IPS-18c (cell line): ENCODE measurements at regions not wholly inside any gene's neighbourhood (a gene's known extent, or its start where the extent isn't known, plus 50 kb on each side); places are given as distances from the start of the nearest gene placed in this dataset.
A peak's percentile ranks its signal among the peaks of the same experiment; 100 is the strongest.

Experiments
- H3K4me3 ChIP-seq: 2 replicates; pipeline ENCODE4 v1.7.0; 2013; ENCODE audit warnings: low read depth, mild to moderate bottlenecking, low read length, moderate library complexity; ENCODE audit not compliant: insufficient read depth
- H3K9me3 ChIP-seq: one replicate; pipeline ENCODE4 v1.6.1; 2013; ENCODE audit warnings: mild to moderate bottlenecking, low read length, moderate library complexity; ENCODE audit not compliant: control insufficient read depth, insufficient read depth

DNA sequence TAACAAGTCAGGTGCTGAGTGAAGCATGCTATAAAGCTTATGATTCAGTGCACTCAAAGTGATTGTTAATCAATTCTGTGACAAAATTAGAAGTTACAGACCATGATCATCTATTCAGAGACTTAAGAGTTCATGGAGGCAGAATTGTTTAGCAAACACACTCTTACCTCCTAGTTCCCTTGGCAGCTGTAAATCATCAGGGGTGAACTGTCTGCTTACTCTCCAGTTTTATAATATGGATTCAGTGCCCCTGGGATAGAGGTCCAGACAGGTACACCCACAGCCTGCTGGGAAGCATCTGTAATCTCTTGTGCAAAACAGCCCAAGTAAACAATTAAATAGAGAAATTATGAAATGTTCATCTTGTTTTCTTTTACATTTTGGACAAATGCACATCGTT is 835.0 kb upstream of the COBL start:
- Histone ChIP-seq H3K9me3 (no peaks in the 10 kb centered on the region), H3K4me3 (no peak overlapping the region)

- H3K9me3 ChIP-seq: no peaks in the 10 kb centered on the region
- no peak overlapping the region for H3K4me3 ChIP-seq
Measured at GRCh38 chr7:52150952-52151351, 834.3 kb upstream of the COBL start.

DNA sequence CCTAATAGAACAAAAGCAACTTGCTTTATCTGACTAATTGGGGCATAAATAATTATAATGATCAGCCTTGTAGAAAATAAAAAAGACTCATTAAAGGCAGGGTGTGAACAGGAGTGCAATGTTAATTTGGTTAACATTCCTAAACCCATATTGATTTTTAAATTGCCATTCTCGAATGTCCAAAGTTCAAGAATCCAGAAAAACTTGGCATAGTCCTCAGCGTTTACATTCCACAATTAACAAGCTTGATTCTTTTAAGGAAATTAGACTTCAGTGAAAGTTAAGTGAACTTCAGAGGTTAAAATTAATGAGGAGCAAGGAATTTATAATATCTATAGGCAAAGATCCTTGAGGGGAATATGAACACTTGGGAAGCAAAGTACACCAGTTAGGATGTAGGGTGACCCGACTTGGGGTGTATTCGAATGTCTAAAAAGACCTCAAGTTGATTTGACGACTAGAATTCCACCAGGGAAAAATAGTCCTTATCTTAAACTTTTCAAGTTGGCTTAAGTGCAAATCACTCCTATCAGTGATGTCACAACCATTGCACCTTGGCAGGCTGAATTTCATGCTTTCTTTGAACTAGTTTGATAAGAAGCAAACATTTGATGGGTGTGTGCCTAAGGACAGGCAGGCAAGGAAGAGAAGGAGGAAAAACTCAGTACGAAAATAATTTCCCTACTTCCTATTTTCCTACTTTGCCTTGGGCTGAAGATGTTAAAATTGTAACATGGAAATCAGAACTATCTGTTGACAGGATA is 830.4 kb upstream of the COBL start:
- no peak overlapping the region for H3K4me3 ChIP-seq
- no peaks in the 10 kb centered on the region for H3K9me3 ChIP-seq

DNA sequence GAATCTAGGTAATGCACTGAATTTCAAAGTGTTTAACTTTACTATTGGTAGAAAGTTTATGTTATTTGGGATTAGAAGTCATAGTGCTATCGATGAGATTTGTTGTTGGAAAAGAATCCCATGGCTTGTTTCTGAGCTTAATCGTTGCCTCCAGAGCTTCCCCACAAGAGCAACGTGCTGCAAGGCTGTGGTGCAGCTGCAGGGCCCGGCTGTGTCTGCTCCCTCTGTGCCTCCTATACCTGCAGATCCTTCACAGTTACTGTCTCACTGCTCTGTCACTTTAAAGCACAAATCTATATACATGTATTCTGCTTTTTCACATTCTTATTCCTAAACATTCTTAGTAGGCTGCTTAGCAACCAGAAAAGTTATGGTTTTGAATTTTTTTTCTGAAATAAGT is 826.6 kb upstream of the COBL start:
- H3K9me3 ChIP-seq: peaks cover 5% of the 10 kb centered on the region

GRCh38 chr7:52140851-52141250 is 824.2 kb upstream of the COBL start:
- no peak overlapping the region for H3K4me3 ChIP-seq
- peaks cover 7% of the 10 kb centered on the region for H3K9me3 ChIP-seq

More for the DNA sequence above, 826.6 kb upstream of the COBL start:
- H3K4me3 ChIP-seq: no peak overlapping the region

- no peak overlapping the region for H3K4me3 ChIP-seq
- peaks cover 7% of the 10 kb centered on the region for H3K9me3 ChIP-seq
Measured at GRCh38 chr7:52135403-52135802, 818.8 kb upstream of the COBL start.

- H3K4me3 ChIP-seq: no peak overlapping the region
- H3K9me3 ChIP-seq: no peaks in the 10 kb centered on the region
Measured at GRCh38 chr7:52129278-52129677, 812.7 kb upstream of the COBL start.

DNA sequence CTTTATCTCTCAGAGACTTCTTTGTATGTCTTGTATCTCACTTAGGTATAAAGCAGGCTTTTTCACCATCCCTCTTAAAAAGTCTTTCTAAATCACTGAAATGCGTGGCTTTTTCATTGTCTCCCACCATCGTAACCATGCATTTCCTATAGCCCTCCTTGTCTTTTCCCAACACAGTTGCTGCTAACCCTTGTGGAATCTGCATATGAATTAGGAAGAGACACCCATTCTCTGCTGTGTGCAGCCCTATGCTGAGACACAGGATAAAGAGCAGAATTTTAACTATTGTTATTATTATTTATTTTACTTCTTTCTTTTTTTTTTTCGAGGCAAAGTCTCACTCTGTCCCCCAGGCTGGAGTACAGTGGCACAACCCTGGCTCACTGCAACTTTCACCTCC is 804.3 kb upstream of the COBL start:
- no peak overlapping the region for H3K4me3 ChIP-seq
- H3K9me3 ChIP-seq: no peaks in the 10 kb centered on the region

GRCh38 chr7:52119537-52119936 is 802.9 kb upstream of the COBL start:
- Histone ChIP-seq H3K9me3 (no peaks in the 10 kb centered on the region), H3K4me3 (no peak overlapping the region)

DNA sequence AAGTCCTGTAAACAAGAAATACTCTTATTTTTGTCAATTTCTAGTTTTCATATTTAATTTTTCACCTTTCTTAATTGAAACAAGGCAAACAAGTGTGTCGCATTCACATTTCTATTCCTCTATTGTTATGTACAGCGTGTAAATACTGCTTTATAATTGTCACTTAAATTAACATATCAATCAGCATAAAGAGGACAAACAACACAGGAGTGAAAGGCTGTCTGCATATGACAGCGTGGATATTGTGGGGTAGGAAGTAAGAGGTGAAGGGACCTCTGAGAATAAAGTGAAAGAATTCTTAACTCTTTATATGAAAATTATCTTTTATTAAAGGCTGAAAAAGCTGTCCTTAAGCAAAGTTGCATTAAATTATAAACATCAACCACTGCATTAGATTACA is 797.9 kb upstream of the COBL start:
- H3K4me3 ChIP-seq: no peak overlapping the region

GRCh38 chr7:52114056-52114455 is 797.4 kb upstream of the COBL start:
- no peak overlapping the region for H3K4me3 ChIP-seq
- no peaks in the 10 kb centered on the region for H3K9me3 ChIP-seq

More for the DNA sequence above, 797.9 kb upstream of the COBL start:
- H3K9me3 ChIP-seq: no peaks in the 10 kb centered on the region

- no peaks in the 10 kb centered on the region for H3K9me3 ChIP-seq
Measured at GRCh38 chr7:52107355-52107754, 790.7 kb upstream of the COBL start.

GRCh38 chr7:52095861-52096260 is 779.3 kb upstream of the COBL start:
- Histone ChIP-seq H3K4me3 (no peak overlapping the region), H3K9me3 (peaks cover 3% of the 10 kb centered on the region)

More at GRCh38 chr7:52107355-52107754, 790.7 kb upstream of the COBL start:
- no peak overlapping the region for H3K4me3 ChIP-seq

DNA sequence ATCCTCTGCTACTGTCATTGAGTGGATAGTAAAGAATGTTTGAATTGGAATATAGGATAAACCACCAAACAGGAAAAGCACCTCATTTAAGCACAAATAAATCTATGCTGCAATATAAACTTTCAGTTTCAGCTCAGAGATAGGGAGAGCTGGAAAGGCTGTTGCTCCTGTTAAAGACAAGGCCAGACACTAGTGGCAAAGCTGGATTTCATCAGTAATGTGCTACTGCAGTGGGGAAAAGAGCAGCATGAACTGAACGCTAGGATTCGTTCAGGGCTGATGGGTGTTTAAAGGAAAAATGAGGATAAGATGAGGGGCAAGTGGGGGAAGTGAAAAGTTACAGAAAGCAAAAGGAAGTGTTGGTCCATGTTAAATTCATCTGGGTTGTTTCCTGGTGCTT is 775.4 kb upstream of the COBL start:
- H3K9me3 ChIP-seq: peaks cover 3% of the 10 kb centered on the region
- no peak overlapping the region for H3K4me3 ChIP-seq

DNA sequence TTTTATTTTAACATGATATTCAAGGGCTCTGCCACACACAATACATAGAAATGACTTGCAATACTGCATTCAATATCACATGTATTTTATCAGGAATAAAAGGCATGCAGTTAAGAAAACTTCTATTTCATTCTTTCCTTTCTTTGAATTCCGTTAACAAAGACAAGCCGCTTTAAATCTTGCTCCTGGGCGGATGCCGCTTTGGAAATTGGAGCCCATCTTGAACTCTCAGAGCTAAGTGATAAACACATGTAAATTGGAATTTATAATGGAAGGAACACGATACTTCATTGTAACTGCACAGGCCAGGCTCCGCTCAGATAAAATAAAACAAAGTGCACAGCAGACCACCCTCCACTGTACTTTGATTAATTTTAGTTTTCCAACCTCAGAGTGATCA is 774.5 kb upstream of the COBL start:
- Histone ChIP-seq H3K9me3 (no peaks in the 10 kb centered on the region), H3K4me3 (no peak overlapping the region)

DNA sequence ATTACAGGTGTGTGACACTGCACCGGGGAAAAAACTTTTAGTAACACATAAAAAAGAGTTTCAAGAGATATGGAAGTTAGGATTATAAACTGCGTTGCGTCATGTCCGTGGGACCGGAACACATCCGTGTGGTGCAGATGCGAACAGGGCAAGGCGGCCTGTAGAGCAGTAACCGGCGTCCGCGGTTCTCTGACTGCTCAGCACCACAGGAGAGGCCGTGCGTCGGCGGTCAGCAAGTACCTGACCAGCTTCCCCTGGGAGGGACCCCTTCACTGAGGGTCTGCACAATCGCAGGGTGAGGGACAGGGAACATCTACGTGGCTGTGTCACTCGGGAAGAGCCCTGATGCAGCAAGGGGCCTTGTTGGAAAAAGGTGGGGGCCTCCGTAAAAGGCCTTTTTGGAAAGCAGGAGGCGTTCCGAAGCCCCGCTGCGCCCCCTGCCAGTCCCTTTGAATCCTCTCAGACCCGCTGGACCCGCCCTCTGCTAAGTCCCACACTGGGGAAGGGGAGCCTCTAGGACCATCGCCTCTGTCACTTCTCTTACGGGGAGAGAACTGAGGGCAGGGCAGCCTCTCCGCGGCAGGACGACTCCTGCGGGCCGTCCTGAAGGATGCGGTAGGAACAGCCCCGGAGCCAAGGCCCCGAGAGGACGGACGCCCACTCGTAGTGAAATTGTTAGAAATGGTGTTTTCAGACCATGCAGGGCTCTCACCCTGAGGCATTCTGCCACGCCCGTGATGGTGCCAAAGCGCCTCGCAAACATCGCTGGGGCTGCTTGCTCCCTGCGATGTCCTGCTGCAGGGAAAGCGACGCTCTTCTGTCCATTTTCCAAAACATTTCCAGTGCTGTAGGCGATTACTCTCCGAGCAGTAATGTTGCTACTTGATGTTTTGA is 771.6 kb upstream of the COBL start:
- no peaks in the 10 kb centered on the region for H3K9me3 ChIP-seq
- H3K4me3 ChIP-seq: peak overlapping the region; percentile 45

GRCh38 chr7:52085610-52086009 is 769.0 kb upstream of the COBL start:
- Histone ChIP-seq H3K9me3 (no peaks in the 10 kb centered on the region), H3K4me3 (no peak overlapping the region)

GRCh38 chr7:52080493-52080892 is 763.9 kb upstream of the COBL start:
- H3K4me3 ChIP-seq: no peak overlapping the region
- H3K9me3 ChIP-seq: no peaks in the 10 kb centered on the region
